ENCODE measurements at regions not wholly inside any gene's neighbourhood (a gene's known extent, or its start where the extent isn't known, plus 50 kb on each side); places are given as distances from the start of the nearest gene placed in this dataset.

GRCh38 chr14:26856876-26857518 lies 259.2 kb upstream of the NOVA1 start:
- no peak for DNase-seq

GRCh38 chr14:26859483-26859882 lies 261.6 kb upstream of the NOVA1 start:
- no peak for DNase-seq

GRCh38 chr14:26860111-26860510 lies 262.3 kb upstream of the NOVA1 start:
- DNase-seq: no peak

- DNase-seq: no peak
These were observed 265.9 kb upstream of the NOVA1 start for GRCh38 chr14:26863736-26864135.

GRCh38 chr14:26866721-26867120 lies 268.9 kb upstream of the NOVA1 start:
- DNase-seq: no peak

GRCh38 chr14:26867171-26867757 lies 269.4 kb upstream of the NOVA1 start:
- no peak for DNase-seq

GRCh38 chr14:26870096-26870495 lies 272.3 kb upstream of the NOVA1 start:
- no peak for DNase-seq

- DNase-seq: no peak
These were observed 273.1 kb upstream of the NOVA1 start for GRCh38 chr14:26870722-26871617.

- DNase-seq: no peak
These were observed 274.9 kb upstream of the NOVA1 start for GRCh38 chr14:26872515-26873361.

- DNase-seq: no peak
These were observed 275.6 kb upstream of the NOVA1 start for GRCh38 chr14:26873362-26873960.

- no peak for DNase-seq
These were observed 290.0 kb upstream of the NOVA1 start for GRCh38 chr14:26887847-26888246.

- DNase-seq: no peak
These were observed 290.8 kb upstream of the NOVA1 start for GRCh38 chr14:26888592-26888991.

GRCh38 chr14:26896447-26896846 lies 298.6 kb upstream of the NOVA1 start:
- DNase-seq: no peak

- no peak for DNase-seq
These were observed 299.4 kb upstream of the NOVA1 start for GRCh38 chr14:26897196-26897595.

- no peak for DNase-seq
These were observed 307.4 kb upstream of the NOVA1 start for GRCh38 chr14:26905229-26905628.

GRCh38 chr14:26913786-26914185 lies 316.0 kb upstream of the NOVA1 start:
- DNase-seq: no peak

GRCh38 chr14:26917086-26917485 lies 319.3 kb upstream of the NOVA1 start:
- no peak for DNase-seq

GRCh38 chr14:26925876-26926584 lies 328.2 kb upstream of the NOVA1 start:
- DNase-seq: no peak

- no peak for DNase-seq
These were observed 328.8 kb upstream of the NOVA1 start for GRCh38 chr14:26926585-26926984.

GRCh38 chr14:26928019-26928418 lies 330.2 kb upstream of the NOVA1 start:
- no peak for DNase-seq

- DNase-seq: no peak
These were observed 331.5 kb upstream of the NOVA1 start for GRCh38 chr14:26929361-26929760.

- DNase-seq: no peak
These were observed 332.7 kb upstream of the NOVA1 start for GRCh38 chr14:26930576-26930975.

Data from CD4-positive, alpha-beta T cell treated with Interferon alpha-2 for 1 hour (primary cell).